ENCODE measurements at regions not wholly inside any gene's neighbourhood (a gene's known extent, or its start where the extent isn't known, plus 50 kb on each side); places are given as distances from the start of the nearest gene placed in this dataset.

DNA sequence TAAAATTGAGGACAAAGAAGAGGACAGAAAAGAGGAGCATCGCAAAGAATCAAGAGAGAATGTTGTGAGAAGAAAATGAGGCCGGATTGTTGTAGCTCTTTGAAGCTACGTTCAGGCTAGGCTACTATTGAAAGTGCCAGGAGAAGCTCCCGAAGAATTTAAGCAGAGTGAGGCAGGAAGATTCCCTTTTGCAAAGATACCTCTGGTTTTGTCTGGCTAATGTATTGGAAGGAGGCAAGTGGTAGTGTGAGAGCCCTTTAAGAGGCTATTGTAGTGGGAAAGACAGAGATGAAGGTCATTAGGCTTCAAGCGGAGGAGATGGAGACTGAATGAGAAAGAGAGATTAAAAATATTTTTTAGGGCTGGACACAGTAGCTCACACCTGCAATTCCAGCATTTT, 476.9 kb upstream of the ADGRL2 start:
- FAIRE-seq, result no peak

GRCh38 chr1:81317191-81317590, 483.5 kb upstream of the ADGRL2 start:
- intact Hi-C loops (cut with DNase I), result no loop called here
- Histone ChIP-seq H3K4me1 (ENCODE audit: control insufficient read depth in 2 of 3, insufficient read depth in 2 of 3, low read depth in 1 of 3, low read length in 3 of 3) (no peaks in the 10 kb centered on the region), H3K9ac (ENCODE audit: low read length in 3 of 3) (no peak overlapping the region), H3K27me3 (ENCODE audit: control insufficient read depth, insufficient read depth, low read length) (no peaks in the 10 kb centered on the region), H3K9me3 (ENCODE audit: control insufficient read depth in 2 of 3, insufficient read depth in 1 of 3, low read length in 3 of 3) (no peaks in the 10 kb centered on the region), H3K4me3 (ENCODE audit: low read length in 3 of 3) (no peak overlapping the region), H3K36me3 (ENCODE audit: control insufficient read depth in 2 of 3, insufficient read depth in 3 of 3, low read length in 3 of 3) (no peaks in the 10 kb centered on the region), H3K27ac (ENCODE audit: low read depth in 2 of 2, low read length in 2 of 2) (no peak overlapping the region)
- TF ChIP-seq, protein P1, sequence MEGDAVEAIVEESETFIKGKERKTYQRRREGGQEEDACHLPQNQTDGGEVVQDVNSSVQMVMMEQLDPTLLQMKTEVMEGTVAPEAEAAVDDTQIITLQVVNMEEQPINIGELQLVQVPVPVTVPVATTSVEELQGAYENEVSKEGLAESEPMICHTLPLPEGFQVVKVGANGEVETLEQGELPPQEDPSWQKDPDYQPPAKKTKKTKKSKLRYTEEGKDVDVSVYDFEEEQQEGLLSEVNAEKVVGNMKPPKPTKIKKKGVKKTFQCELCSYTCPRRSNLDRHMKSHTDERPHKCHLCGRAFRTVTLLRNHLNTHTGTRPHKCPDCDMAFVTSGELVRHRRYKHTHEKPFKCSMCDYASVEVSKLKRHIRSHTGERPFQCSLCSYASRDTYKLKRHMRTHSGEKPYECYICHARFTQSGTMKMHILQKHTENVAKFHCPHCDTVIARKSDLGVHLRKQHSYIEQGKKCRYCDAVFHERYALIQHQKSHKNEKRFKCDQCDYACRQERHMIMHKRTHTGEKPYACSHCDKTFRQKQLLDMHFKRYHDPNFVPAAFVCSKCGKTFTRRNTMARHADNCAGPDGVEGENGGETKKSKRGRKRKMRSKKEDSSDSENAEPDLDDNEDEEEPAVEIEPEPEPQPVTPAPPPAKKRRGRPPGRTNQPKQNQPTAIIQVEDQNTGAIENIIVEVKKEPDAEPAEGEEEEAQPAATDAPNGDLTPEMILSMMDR (IDR thresholded peaks at IDR 0.05; ENCODE audit: borderline replicate concordance, extremely low read depth, insufficient read depth), result no peak
- DNase-seq, result no peak
- no peak for FAIRE-seq

More for the DNA sequence above, 476.9 kb upstream of the ADGRL2 start:
- no peak overlapping the region for H3K4me3 ChIP-seq (ENCODE audit: low read length in 3 of 3)
- H3K27ac ChIP-seq (ENCODE audit: low read depth in 2 of 2, low read length in 2 of 2), result no peak overlapping the region
- H3K36me3 ChIP-seq (ENCODE audit: control insufficient read depth in 2 of 3, insufficient read depth in 3 of 3, low read length in 3 of 3), result no peaks in the 10 kb centered on the region
- no peaks in the 10 kb centered on the region for H3K27me3 ChIP-seq (ENCODE audit: control insufficient read depth, insufficient read depth, low read length)
- H3K4me1 ChIP-seq (ENCODE audit: control insufficient read depth in 2 of 3, insufficient read depth in 2 of 3, low read depth in 1 of 3, low read length in 3 of 3), result no peaks in the 10 kb centered on the region
- no peak for DNase-seq
- H3K9me3 ChIP-seq (ENCODE audit: control insufficient read depth in 2 of 3, insufficient read depth in 1 of 3, low read length in 3 of 3), result no peaks in the 10 kb centered on the region
- H3K9ac ChIP-seq (ENCODE audit: low read length in 3 of 3), result no peak overlapping the region
- TF ChIP-seq, protein P1 (IDR thresholded peaks at IDR 0.05; ENCODE audit: borderline replicate concordance, extremely low read depth, insufficient read depth), result no peak
- intact Hi-C loops (cut with DNase I), result no loop called here

DNA sequence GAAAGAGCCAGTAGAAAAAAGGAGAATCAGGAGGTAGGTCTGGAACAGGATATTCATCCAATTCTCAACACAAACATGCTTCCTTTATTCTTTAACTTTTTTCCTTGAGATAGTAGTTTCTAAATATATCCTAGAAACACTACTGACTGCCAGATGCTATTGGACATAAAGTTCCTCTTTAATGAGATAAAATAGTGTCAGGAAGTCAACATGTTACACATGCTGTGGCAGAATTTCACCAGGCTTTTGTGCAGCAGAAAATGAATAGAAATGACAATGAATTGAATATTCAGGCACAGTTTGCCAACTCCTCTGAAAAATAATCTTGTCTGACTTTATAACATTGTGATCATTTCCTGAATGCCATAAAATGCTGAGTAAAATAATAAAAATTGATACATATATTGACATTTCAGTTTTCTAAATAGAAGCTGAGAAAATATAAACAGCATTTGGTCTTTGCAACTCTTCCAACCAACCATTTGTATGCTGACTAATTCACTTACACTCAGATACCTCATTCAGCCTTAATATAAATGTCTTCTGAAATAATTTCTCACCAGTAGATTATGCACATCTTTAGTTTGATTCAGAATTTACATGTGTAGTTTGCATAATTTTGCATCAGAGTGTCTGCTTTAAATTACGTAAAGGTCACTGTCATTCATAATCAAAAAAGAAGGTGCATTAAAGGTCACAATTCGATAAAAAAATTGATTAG, 486.1 kb upstream of the ADGRL2 start:
- Histone ChIP-seq H3K27ac (ENCODE audit: low read depth in 2 of 2, low read length in 2 of 2) (no peak overlapping the region), H3K4me3 (ENCODE audit: low read length in 3 of 3) (no peak overlapping the region), H3K4me1 (ENCODE audit: control insufficient read depth in 2 of 3, insufficient read depth in 2 of 3, low read depth in 1 of 3, low read length in 3 of 3) (no peaks in the 10 kb centered on the region), H3K9ac (ENCODE audit: low read length in 3 of 3) (no peak overlapping the region), H3K27me3 (ENCODE audit: control insufficient read depth, insufficient read depth, low read length) (no peaks in the 10 kb centered on the region), H3K9me3 (ENCODE audit: control insufficient read depth in 2 of 3, insufficient read depth in 1 of 3, low read length in 3 of 3) (no peaks in the 10 kb centered on the region), H3K36me3 (ENCODE audit: control insufficient read depth in 2 of 3, insufficient read depth in 3 of 3, low read length in 3 of 3) (no peaks in the 10 kb centered on the region)
- TF ChIP-seq, protein P1 (IDR thresholded peaks at IDR 0.05; ENCODE audit: borderline replicate concordance, extremely low read depth, insufficient read depth), result no peak
- peak in 1 of 5 donors; percentile 43 for DNase-seq
- intact Hi-C loops (cut with DNase I), result no loop called here
- FAIRE-seq, result no peak

DNA sequence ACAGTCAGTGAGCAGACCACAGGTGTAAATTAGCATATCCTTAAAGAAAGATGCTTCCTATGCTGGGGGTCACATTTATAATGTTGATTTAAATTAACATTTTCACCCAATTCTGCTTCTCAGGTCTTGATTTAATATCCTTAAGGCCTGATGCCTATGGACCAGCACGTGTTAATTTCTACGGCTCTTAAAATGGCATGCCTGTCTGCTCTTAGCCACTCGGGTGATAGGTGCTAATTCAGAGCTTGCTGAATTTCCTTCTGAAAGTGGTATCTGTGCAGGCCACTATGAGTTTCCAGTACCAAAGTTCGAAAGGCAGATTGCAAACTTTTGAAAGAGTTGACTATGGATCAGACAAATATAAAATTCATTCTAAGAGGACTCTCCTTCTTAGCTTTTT, 487.4 kb upstream of the ADGRL2 start:
- no peaks in the 10 kb centered on the region for H3K36me3 ChIP-seq (ENCODE audit: control insufficient read depth in 2 of 3, insufficient read depth in 3 of 3, low read length in 3 of 3)
- H3K27me3 ChIP-seq (ENCODE audit: control insufficient read depth, insufficient read depth, low read length), result no peaks in the 10 kb centered on the region
- intact Hi-C loops (cut with DNase I), result no loop called here
- no peaks in the 10 kb centered on the region for H3K4me1 ChIP-seq (ENCODE audit: control insufficient read depth in 2 of 3, insufficient read depth in 2 of 3, low read depth in 1 of 3, low read length in 3 of 3)
- TF ChIP-seq, protein P1 (IDR thresholded peaks at IDR 0.05; ENCODE audit: borderline replicate concordance, extremely low read depth, insufficient read depth), result no peak
- H3K9me3 ChIP-seq (ENCODE audit: control insufficient read depth in 2 of 3, insufficient read depth in 1 of 3, low read length in 3 of 3), result no peaks in the 10 kb centered on the region
- no peak overlapping the region for H3K4me3 ChIP-seq (ENCODE audit: low read length in 3 of 3)
- no peak overlapping the region for H3K9ac ChIP-seq (ENCODE audit: low read length in 3 of 3)
- DNase-seq (no peak), FAIRE-seq (no peak)
- no peak overlapping the region for H3K27ac ChIP-seq (ENCODE audit: low read depth in 2 of 2, low read length in 2 of 2)

Data from kidney (tissue), 13 donors.